GM12873 (cell line): ENCODE measurements at regions not wholly inside any gene's neighbourhood (a gene's known extent, or its start where the extent isn't known, plus 50 kb on each side); places are given as distances from the start of the nearest gene placed in this dataset.

Source experiments
- CTCF ChIP-seq: IDR thresholded peaks from 2 replicates; pipeline ENCODE4 v1.5.1; 2012; ENCODE audit warnings: low read depth, mild to moderate bottlenecking, moderate library complexity, low read length, control low read depth; ENCODE audit not compliant: insufficient read depth; ENCODE audit errors: missing control alignments

- no peak for TF ChIP-seq CTCF
Observed at GRCh38 chr20:40100261-40100660, 588.8 kb downstream of the MAFB start.

- no peak for TF ChIP-seq CTCF
Observed at GRCh38 chr20:40090236-40090635, 598.8 kb downstream of the MAFB start.

GRCh38 chr20:40087496-40087895 is 601.5 kb downstream of the MAFB start:
- no peak for TF ChIP-seq CTCF

GRCh38 chr20:40085513-40085912 is 603.5 kb downstream of the MAFB start:
- no peak for TF ChIP-seq CTCF

- TF ChIP-seq CTCF, result no peak
Observed at GRCh38 chr20:40082436-40082835, 606.6 kb downstream of the MAFB start.

- TF ChIP-seq CTCF, result no peak
Observed at GRCh38 chr20:40081653-40082052, 607.4 kb downstream of the MAFB start.

- TF ChIP-seq CTCF, result no peak
Observed at GRCh38 chr20:40080041-40080652, 608.9 kb downstream of the MAFB start.
